ENCODE measurements at regions not wholly inside any gene's neighbourhood (a gene's known extent, or its start where the extent isn't known, plus 50 kb on each side); places are given as distances from the start of the nearest gene placed in this dataset.
A peak's percentile ranks its signal among the peaks of the same experiment; 100 is the strongest.

- Histone ChIP-seq H3K4me1 (peaks cover 0 to 11% of the 10 kb centered on the region in 2 donors), H3K27me3 (no peaks in the 10 kb centered on the region), H3K9me3 (no peaks in the 10 kb centered on the region), H3K4me3 (no peak overlapping the region), H3K36me3 (no peaks in the 10 kb centered on the region), H3K27ac (no peak overlapping the region)
- no peak for DNase-seq (ENCODE audit: low spot score)
- TF ChIP-seq CTCF (IDR thresholded peaks at IDR 0.05): no peak
These were observed 141.3 kb upstream of the NALF2 start for GRCh38 chrX:69362856-69363255.

GRCh38 chrX:69362354-69362753 lies 141.8 kb upstream of the NALF2 start:
- peaks cover 0 to 11% of the 10 kb centered on the region in 2 donors for H3K4me1 ChIP-seq
- H3K27ac ChIP-seq: peak overlapping the region in 1 of 2 donors; percentile 56
- TF ChIP-seq CTCF (IDR thresholded peaks at IDR 0.05): no peak
- no peak overlapping the region for H3K4me3 ChIP-seq
- no peak for DNase-seq (ENCODE audit: low spot score)
- no peaks in the 10 kb centered on the region for H3K9me3 ChIP-seq
- H3K27me3 ChIP-seq: no peaks in the 10 kb centered on the region
- H3K36me3 ChIP-seq: no peaks in the 10 kb centered on the region

- H3K4me1 ChIP-seq: peaks cover 0 to 11% of the 10 kb centered on the region in 2 donors
- H3K27ac ChIP-seq: peak overlapping the region; percentile 1 to 56
- H3K36me3 ChIP-seq: no peaks in the 10 kb centered on the region
- H3K4me3 ChIP-seq: no peak overlapping the region
- DNase-seq (ENCODE audit: low spot score): no peak
- TF ChIP-seq CTCF (IDR thresholded peaks at IDR 0.05): no peak
- no peaks in the 10 kb centered on the region for H3K27me3 ChIP-seq
- H3K9me3 ChIP-seq: no peaks in the 10 kb centered on the region
These were observed 142.7 kb upstream of the NALF2 start for GRCh38 chrX:69361311-69361845.

- H3K4me3 ChIP-seq: no peak overlapping the region
- no peaks in the 10 kb centered on the region for H3K36me3 ChIP-seq
- no peak for DNase-seq (ENCODE audit: low spot score)
- no peaks in the 10 kb centered on the region for H3K27me3 ChIP-seq
- no peak for TF ChIP-seq CTCF (IDR thresholded peaks at IDR 0.05)
- peaks cover 0 to 4% of the 10 kb centered on the region in 2 donors for H3K9me3 ChIP-seq
- H3K27ac ChIP-seq: no peak overlapping the region
- H3K4me1 ChIP-seq: peaks cover 0 to 11% of the 10 kb centered on the region in 2 donors
These were observed 146.8 kb upstream of the NALF2 start for GRCh38 chrX:69357317-69357716.

- H3K4me3 ChIP-seq: no peak overlapping the region
- H3K27me3 ChIP-seq: no peaks in the 10 kb centered on the region
- no peak for TF ChIP-seq CTCF (IDR thresholded peaks at IDR 0.05)
- no peaks in the 10 kb centered on the region for H3K4me1 ChIP-seq
- H3K36me3 ChIP-seq: no peaks in the 10 kb centered on the region
- no peak for DNase-seq (ENCODE audit: low spot score)
- no peak overlapping the region for H3K27ac ChIP-seq
- H3K9me3 ChIP-seq: no peaks in the 10 kb centered on the region
These were observed 159.6 kb upstream of the PJA1 start for GRCh38 chrX:69324851-69325250.
